Panc1 (cell line): ENCODE measurements at regions not wholly inside any gene's neighbourhood (a gene's known extent, or its start where the extent isn't known, plus 50 kb on each side); places are given as distances from the start of the nearest gene placed in this dataset.

Source experiments
- ATAC-seq: fragments of 200-7000 bp; cut with Tn5 transposase; 2 replicates; pipeline ENCODE4 v1.9.1; 2020; ENCODE audit warnings: mild to moderate bottlenecking, moderate library complexity
- BruUV-seq: library from RNA; stranded (reverse); fragments of 400-500 nt; replicated peaks from 2 replicates; lab custom pipeline; 2021; lab: Mats Ljungman, UMichigan
- CTCF ChIA-PET: fragments of 300-600 bp; sonication (Branson Sonifier 250); formaldehyde crosslinking; loops from one replicate; lab custom pipeline; 2022; ENCODE audit warnings: antibody characterized with exemption; lab: Charles Lee
- POLR2A ChIA-PET: fragments of 300-600 bp; sonication (Branson Sonifier 250); formaldehyde crosslinking; loops from one replicate; lab custom pipeline; 2022; ENCODE audit warnings: antibody characterized with exemption; lab: Charles Lee
- DNase-seq: peaks from one replicate; pipeline ENCODE4 v3.0.0-alpha.2; 2010; ENCODE audit warnings: low read depth, low spot score
- H3K27ac ChIP-seq: 2 replicates; pipeline ENCODE4 v1.5.1; 2011; ENCODE audit warnings: mild to moderate bottlenecking, low read length, inconsistent platforms
- H3K27me3 ChIP-seq: fragments of 200-500 bp; sonication (Bioruptor generic); 2 replicates; pipeline ENCODE4 v1.6.0; 2014; ENCODE audit warnings: low read length, inconsistent platforms; ENCODE audit not compliant: control insufficient read depth, insufficient read depth
- H3K36me3 ChIP-seq: fragments of 200-500 bp; sonication (Bioruptor generic); 2 replicates; pipeline ENCODE4 v1.5.1; 2014; ENCODE audit warnings: inconsistent platforms, mild to moderate bottlenecking, low read length, moderate library complexity; ENCODE audit not compliant: control insufficient read depth, insufficient read depth
- H3K4me1 ChIP-seq: 2 replicates; pipeline ENCODE4 v1.5.1; 2011; ENCODE audit warnings: inconsistent platforms, mild to moderate bottlenecking, low read length, moderate library complexity; ENCODE audit not compliant: control insufficient read depth, insufficient read depth
- H3K4me3 ChIP-seq, 2 experiments: 2 replicates each; pipeline ENCODE4 v1.5.1; 2011 to 2012; ENCODE audit warnings: low read depth in 2 of 2, low read length in 2 of 2, mild to moderate bottlenecking in 2 of 2, inconsistent platforms in 1 of 2, moderate library complexity in 1 of 2
- H3K9me3 ChIP-seq: fragments of 200-500 bp; sonication (Bioruptor generic); 2 replicates; pipeline ENCODE4 v1.5.1; 2014; ENCODE audit warnings: low read depth, mild to moderate bottlenecking, inconsistent platforms, low read length, moderate library complexity; ENCODE audit not compliant: control insufficient read depth, insufficient read depth
- CTCF ChIP-seq: fragments of 450-650 bp; IDR thresholded peaks from 2 replicates; pipeline ENCODE4 v1.5.1; 2017; ENCODE audit warnings: mild to moderate bottlenecking
- POLR2AphosphoS5 ChIP-seq: IDR thresholded peaks from 2 replicates; pipeline ENCODE4 v1.6.1; 2012; ENCODE audit warnings: mild to moderate bottlenecking, low read depth, low read length, moderate library complexity
- REST ChIP-seq, 2 experiments: IDR thresholded peaks; 2 replicates each; pipeline ENCODE4 v1.6.1; 2011 to 2012; ENCODE audit warnings: low read depth in 2 of 2, control low read depth in 1 of 2, low read length in 1 of 2, mild to moderate bottlenecking in 1 of 2, moderate library complexity in 1 of 2; ENCODE audit not compliant: insufficient read depth in 1 of 2
- SIN3A ChIP-seq: IDR thresholded peaks from 2 replicates; pipeline ENCODE4 v1.6.1; 2012; ENCODE audit warnings: low read depth, mild to moderate bottlenecking, low read length, moderate library complexity, borderline replicate concordance; ENCODE audit not compliant: insufficient read depth
- TCF7L2 ChIP-seq: IDR thresholded peaks from 2 replicates; pipeline ENCODE4 v1.6.1; 2011; ENCODE audit warnings: mild to moderate bottlenecking, low read depth, low read length, inconsistent platforms
- in situ Hi-C: cut with HindIII; loops from 2 replicates; pipeline ENCODE4 v1.10.0; 2016; ENCODE audit warnings: low sequenced_read_pairs, low pct_unique_long_range_greater_than_20kb
- intact Hi-C: fragments of 100-400 bp; cut with micrococcal nuclease; formaldehyde crosslinking; loops from one replicate; pipeline ENCODE4 v1.10.0; 2022; ENCODE audit not compliant: unreplicated experiment

- no peak for ATAC-seq
- Histone ChIP-seq H3K4me3 (no peak overlapping the region), H3K36me3 (no peaks in the 10 kb centered on the region), H3K4me1 (no peaks in the 10 kb centered on the region), H3K27ac (no peak overlapping the region), H3K9me3 (no peaks in the 10 kb centered on the region), H3K27me3 (no peaks in the 10 kb centered on the region)
- no TSS peak for BruUV-seq
- CTCF ChIA-PET = interaction anchor here (0.6 kb wide), 1 partner anchor 57 kb away, joined by 13 read pairs; no protein-coding TSS in a partner anchor
- DNase-seq = no peak
- POLR2A ChIA-PET = no interaction called here
- in situ Hi-C loops = no loop called here
- intact Hi-C loops = no loop called here
- TF ChIP-seq SIN3A (no peak), REST (IDR thresholded peaks at IDR 0.05; ENCODE audit: insufficient read depth in 1 of 2, low read depth in 2 of 2, low read length in 1 of 2) (no peak), POLR2AphosphoS5 (no peak), CTCF (no peak; the same call in 1 of the 2 replicates), TCF7L2 (no peak)
These were observed 285.9 kb upstream of the SMIM30 start for GRCh38 chr7:113404245-113404644.

GRCh38 chr7:113402482-113402881, 284.1 kb upstream of the SMIM30 start:
- H3K4me1 ChIP-seq = no peaks in the 10 kb centered on the region
- CTCF ChIA-PET = no interaction called here
- no peak for TF ChIP-seq POLR2AphosphoS5
- no peak for TF ChIP-seq TCF7L2
- TF ChIP-seq REST (IDR thresholded peaks at IDR 0.05; ENCODE audit: insufficient read depth in 1 of 2, low read depth in 2 of 2, low read length in 1 of 2) = no peak
- no peak for TF ChIP-seq SIN3A
- no peak for TF ChIP-seq CTCF
- intact Hi-C loops = no loop called here
- no peaks in the 10 kb centered on the region for H3K36me3 ChIP-seq
- POLR2A ChIA-PET = no interaction called here
- no TSS peak for BruUV-seq
- H3K9me3 ChIP-seq = no peaks in the 10 kb centered on the region
- no peak for DNase-seq
- H3K27me3 ChIP-seq = no peaks in the 10 kb centered on the region
- H3K27ac ChIP-seq = no peak overlapping the region
- no peak overlapping the region for H3K4me3 ChIP-seq
- in situ Hi-C loops = no loop called here
- no peak for ATAC-seq
